IMR-90 (cell line): ENCODE measurements at regions not wholly inside any gene's neighbourhood (a gene's known extent, or its start where the extent isn't known, plus 50 kb on each side); places are given as distances from the start of the nearest gene placed in this dataset.

Experiments
- ATAC-seq: fragments of 200-7000 bp; cut with Tn5 transposase; 2 replicates; pipeline ENCODE4 v1.9.1; 2020; ENCODE audit warnings: low read depth, mild to moderate bottlenecking, moderate library complexity
- BruUV-seq: library from RNA; stranded (reverse); fragments of 400-500 nt; replicated peaks from 2 replicates; lab custom pipeline; 2021; lab: Mats Ljungman, UMichigan
- CTCF ChIA-PET: fragments of 300-600 bp; formaldehyde crosslinking; extraction: SDS; loops from one replicate; lab custom pipeline; 2021; ENCODE audit warnings: antibody characterized with exemption; lab: Yijun Ruan, JAX
- POLR2A ChIA-PET: fragments of 300-600 bp; sonication (Branson Sonifier 250); formaldehyde crosslinking; loops from one replicate; lab custom pipeline; 2022; ENCODE audit warnings: antibody characterized with exemption; ENCODE audit not compliant: unreplicated experiment; lab: Charles Lee
- DNase-seq: peaks from one replicate; pipeline ENCODE4 v3.0.0; 2013
- H2AFZ ChIP-seq: replicated peaks from 2 replicates; pipeline ENCODE3; 2013; ENCODE audit warnings: low read length, mild to moderate bottlenecking; ENCODE audit not compliant: poor library complexity
- H2AK5ac ChIP-seq: 2 replicates; pipeline ENCODE4 v1.6.1; 2013; ENCODE audit warnings: low read depth, low read length, inconsistent platforms
- H2AK9ac ChIP-seq: replicated peaks from 2 replicates; pipeline ENCODE3; 2013; ENCODE audit warnings: mild to moderate bottlenecking, low read depth, low read length, moderate library complexity; ENCODE audit not compliant: poor library complexity
- H2BK120ac ChIP-seq: 2 replicates; pipeline ENCODE4 v1.6.1; 2013; ENCODE audit warnings: low read depth, low read length, inconsistent platforms
- H2BK15ac ChIP-seq: 3 replicates; pipeline ENCODE4 v1.6.1; 2013; ENCODE audit warnings: low read depth, low read length, inconsistent platforms
- H2BK20ac ChIP-seq: 2 replicates; pipeline ENCODE4 v1.6.1; 2013; ENCODE audit warnings: low read depth, mild to moderate bottlenecking, inconsistent platforms, low read length, moderate library complexity
- H2BK5ac ChIP-seq: 2 replicates; pipeline ENCODE4 v1.6.1; 2013; ENCODE audit warnings: mild to moderate bottlenecking, low read depth, low read length, inconsistent platforms; ENCODE audit not compliant: poor library complexity, severe bottlenecking
- H3K14ac ChIP-seq: replicated peaks from 2 replicates; pipeline ENCODE4 v1.6.1; 2013; ENCODE audit warnings: low read depth, low read length, inconsistent platforms
- H3K18ac ChIP-seq: 2 replicates; pipeline ENCODE4 v1.6.1; 2013; ENCODE audit warnings: low read depth, low read length, control low read depth
- H3K23ac ChIP-seq: 2 replicates; pipeline ENCODE4 v1.6.1; 2013; ENCODE audit warnings: low read depth, low read length, inconsistent platforms
- H3K27ac ChIP-seq: 2 replicates; pipeline ENCODE4 v1.5.1; 2013; ENCODE audit warnings: mild to moderate bottlenecking, control low read depth, low read length; ENCODE audit not compliant: insufficient read depth
- H3K27me3 ChIP-seq: 2 replicates; pipeline ENCODE4 v1.6.1; 2013; ENCODE audit warnings: low read length; ENCODE audit not compliant: control insufficient read depth, insufficient read depth
- H3K36me3 ChIP-seq: 2 replicates; pipeline ENCODE4 v1.6.1; 2013; ENCODE audit warnings: low read length, mixed read lengths; ENCODE audit not compliant: control insufficient read depth, insufficient read depth
- H3K4ac ChIP-seq: 2 replicates; pipeline ENCODE4 v1.6.1; 2013; ENCODE audit warnings: low read depth, low read length, inconsistent platforms
- H3K4me1 ChIP-seq: 2 replicates; pipeline ENCODE4 v1.6.1; 2013; ENCODE audit warnings: low read length, mixed read lengths; ENCODE audit not compliant: control insufficient read depth, insufficient read depth
- H3K4me2 ChIP-seq: 2 replicates; pipeline ENCODE4 v1.6.1; 2013; ENCODE audit warnings: low read depth, mild to moderate bottlenecking, control low read depth, low read length, moderate library complexity
- H3K4me3 ChIP-seq: 2 replicates; pipeline ENCODE4 v1.5.1; 2013; ENCODE audit warnings: low read depth, mild to moderate bottlenecking, control low read depth, low read length, moderate library complexity; ENCODE audit not compliant: insufficient read depth
- H3K56ac ChIP-seq: 2 replicates; pipeline ENCODE4 v1.6.1; 2013; ENCODE audit warnings: low read length, inconsistent platforms; ENCODE audit not compliant: insufficient read depth; ENCODE audit errors: extremely low read depth
- H3K79me1 ChIP-seq, 2 experiments: 2 replicates each; pipeline ENCODE4 v1.6.1; 2013; ENCODE audit warnings: low read length in 2 of 2, inconsistent platforms in 1 of 2, low read depth in 1 of 2
- H3K9ac ChIP-seq: 2 replicates; pipeline ENCODE4 v1.6.1; 2013; ENCODE audit warnings: low read depth, low read length, control low read depth
- H3K9me1 ChIP-seq: 2 replicates; pipeline ENCODE4 v1.6.1; 2013; ENCODE audit warnings: low read length, inconsistent platforms; ENCODE audit not compliant: insufficient read depth
- H3K9me3 ChIP-seq: 2 replicates; pipeline ENCODE4 v1.6.1; 2013; ENCODE audit warnings: low read length; ENCODE audit not compliant: control insufficient read depth, insufficient read depth
- H4K20me1 ChIP-seq: 2 replicates; pipeline ENCODE4 v1.6.1; 2013; ENCODE audit warnings: low read length, inconsistent platforms; ENCODE audit not compliant: insufficient read depth
- H4K5ac ChIP-seq: 2 replicates; pipeline ENCODE4 v1.6.1; 2013; ENCODE audit warnings: mild to moderate bottlenecking, low read depth, low read length, control low read depth
- H4K8ac ChIP-seq, 2 experiments: 2 replicates each; pipeline ENCODE4 v1.6.1; 2013; ENCODE audit warnings: low read depth in 2 of 2, low read length in 2 of 2, control low read depth in 1 of 2, inconsistent platforms in 1 of 2
- H4K91ac ChIP-seq: 2 replicates; pipeline ENCODE4 v1.6.1; 2013; ENCODE audit warnings: low read depth, low read length, inconsistent platforms; ENCODE audit not compliant: insufficient read depth
- MXI1 ChIP-seq: IDR thresholded peaks from 2 replicates; pipeline ENCODE4 v1.6.1; 2012; ENCODE audit warnings: low read depth, mild to moderate bottlenecking, low read length, moderate library complexity, borderline replicate concordance
- WGBS, 2 experiments: methylation state at CpG; one replicate each; pipeline versions ENCODE4 v1.1.5 to v1.1.7; 2013; ENCODE audit warnings: missing lambda C conversion rate in 2 of 2; ENCODE audit not compliant: insufficient read length in 1 of 2; ENCODE audit errors: extremely low coverage in 2 of 2; 5-methylcytosine and 5-hydroxymethylcytosine counted together
- dilution Hi-C: fragments of 300-500 bp; cut with HindIII; formaldehyde crosslinking; loops from one replicate; pipeline ENCODE4 v1.14.3; 2018; ENCODE audit warnings: low sequenced_read_pairs; ENCODE audit not compliant: unreplicated experiment
- in situ Hi-C: fragments of 300-500 bp; cut with MboI; formaldehyde crosslinking; loops from 3 replicates; pipeline ENCODE4 v1.14.3; 2019; ENCODE audit warnings: low sequenced_read_pairs, inconsistent platforms, mixed read lengths
- intact Hi-C: fragments of 100-400 bp; cut with micrococcal nuclease; formaldehyde crosslinking; loops from 2 replicates; pipeline ENCODE4 v1.10.0; 2022
- TF ChIP-seq, protein P1 (sequence below): fragments of 150-350 bp; IDR thresholded peaks from 2 replicates; pipeline ENCODE4 v1.6.1; 2016; ENCODE audit warnings: low read depth, mild to moderate bottlenecking, low read length, moderate library complexity, borderline replicate concordance

DNA sequence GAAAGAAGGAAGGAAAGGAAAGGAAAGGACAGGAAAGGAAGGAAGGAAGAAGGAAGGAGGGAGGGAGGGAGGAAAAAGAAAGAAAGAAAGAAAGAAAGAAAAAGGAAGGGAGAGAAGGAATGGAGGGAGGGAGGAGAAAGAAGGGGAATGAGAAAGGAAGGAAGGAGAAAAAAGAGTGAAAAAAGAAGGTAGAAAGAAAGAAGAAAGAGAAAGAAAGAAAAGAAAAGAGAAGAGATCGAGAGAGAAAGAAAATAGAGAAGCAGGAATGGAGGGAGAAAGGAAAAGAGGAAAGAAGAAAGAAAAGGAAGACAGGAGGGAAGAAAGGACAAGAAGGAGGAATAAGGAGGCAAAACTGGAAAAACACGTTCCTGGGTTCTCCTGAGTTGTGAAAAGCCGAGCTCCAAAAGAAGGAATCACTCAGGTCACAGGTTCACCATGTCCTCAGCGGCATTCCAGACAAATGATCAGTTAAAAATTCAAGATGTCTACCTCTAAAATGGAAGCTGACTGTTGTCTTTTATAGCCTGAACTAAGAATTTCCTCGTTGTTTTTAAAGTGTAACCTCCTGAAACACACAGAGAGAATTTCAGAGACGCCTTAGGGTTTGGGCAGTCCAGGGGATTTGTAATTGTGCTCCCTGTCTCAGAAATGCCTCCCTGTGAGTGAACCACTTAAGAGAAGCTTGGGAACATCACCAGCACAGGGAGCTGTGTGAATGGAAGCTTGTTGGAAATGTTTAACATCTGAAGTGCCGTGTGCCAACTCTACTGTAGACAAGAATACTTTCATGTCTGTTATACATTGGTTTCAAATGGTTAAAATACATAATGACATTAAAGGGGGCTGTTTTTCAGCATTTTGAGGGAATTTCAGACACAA is 80.7 kb downstream of the INHBA start:
- Histone ChIP-seq H2AFZ (no peak overlapping the region), H4K5ac (no peak overlapping the region), H3K4me1 (no peaks in the 10 kb centered on the region), H3K4me3 (no peak overlapping the region), H3K9me3 (no peaks in the 10 kb centered on the region), H3K36me3 (no peaks in the 10 kb centered on the region), H4K20me1 (no peaks in the 10 kb centered on the region), H3K9me1 (no peaks in the 10 kb centered on the region), H3K14ac (no peak overlapping the region), H3K27ac (no peak overlapping the region), H4K91ac (no peak overlapping the region), H4K8ac (peak overlapping the region in 1 of 2 experiments; percentile 19; a peak in 1 of 4 replicates), H3K9ac (no peak overlapping the region), H2BK15ac (0 out of 3 replicates have a peak overlapping the region, but pooled peaks have one; percentile 29), H3K27me3 (no peaks in the 10 kb centered on the region), H3K56ac (no peak overlapping the region), H3K79me1 (no peaks in the 10 kb centered on the region), H2BK120ac (no peak overlapping the region), H3K18ac (no peak overlapping the region), H3K23ac (no peak overlapping the region), H2AK5ac (no peak overlapping the region; the same call in 1 of the 2 replicates), H2BK20ac (no peak overlapping the region), H2AK9ac (no peak overlapping the region), H2BK5ac (no peak overlapping the region), H3K4ac (no peak overlapping the region), H3K4me2 (no peak overlapping the region)
- intact Hi-C loops (no loop called here), dilution Hi-C loops (no loop called here), in situ Hi-C loops (no loop called here)
- ChIA-PET CTCF (interaction anchor here (0.8 kb wide), 1 partner anchor 19 kb away, joined by 3 read pairs; no protein-coding TSS in a partner anchor), POLR2A (no interaction called here)
- BruUV-seq, result no TSS peak
- TF ChIP-seq, protein P1, sequence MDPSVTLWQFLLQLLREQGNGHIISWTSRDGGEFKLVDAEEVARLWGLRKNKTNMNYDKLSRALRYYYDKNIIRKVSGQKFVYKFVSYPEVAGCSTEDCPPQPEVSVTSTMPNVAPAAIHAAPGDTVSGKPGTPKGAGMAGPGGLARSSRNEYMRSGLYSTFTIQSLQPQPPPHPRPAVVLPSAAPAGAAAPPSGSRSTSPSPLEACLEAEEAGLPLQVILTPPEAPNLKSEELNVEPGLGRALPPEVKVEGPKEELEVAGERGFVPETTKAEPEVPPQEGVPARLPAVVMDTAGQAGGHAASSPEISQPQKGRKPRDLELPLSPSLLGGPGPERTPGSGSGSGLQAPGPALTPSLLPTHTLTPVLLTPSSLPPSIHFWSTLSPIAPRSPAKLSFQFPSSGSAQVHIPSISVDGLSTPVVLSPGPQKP, result no peak
- TF ChIP-seq MXI1, result no peak
- 94 to 100% methylated on average over 1 of the region's 7 CpGs for WGBS, 2 experiments
- DNase-seq (no peak), ATAC-seq (no peak)
